Kidney (tissue), 13 donors: ENCODE measurements at regions not wholly inside any gene's neighbourhood (a gene's known extent, or its start where the extent isn't known, plus 50 kb on each side); places are given as distances from the start of the nearest gene placed in this dataset.

ENCODE experiments used
- DNase-seq, 5 donors: peaks; one replicate each; pipeline ENCODE4 v3.0.0-alpha.2; 2013 to 2020
- FAIRE-seq: peaks from 2 replicates; lab custom pipeline; 2012; peaks lifted over from hg19 to GRCh38; lab: Jason Lieb, UNC
- H3K27ac ChIP-seq, 2 donors: one replicate each; pipeline ENCODE4 v1.7.0; 2013; ENCODE audit warnings: low read depth in 2 of 2, low read length in 2 of 2, inconsistent platforms in 1 of 2
- H3K27me3 ChIP-seq: one replicate; pipeline ENCODE4 v1.7.1; 2013; ENCODE audit warnings: low read length, inconsistent platforms; ENCODE audit not compliant: control insufficient read depth, insufficient read depth
- H3K36me3 ChIP-seq, 3 donors: one replicate each; pipeline versions ENCODE4 v1.7.0 to v1.7.1; 2013; ENCODE audit warnings: low read length in 3 of 3, control low read depth in 1 of 3, inconsistent platforms in 1 of 3; ENCODE audit not compliant: insufficient read depth in 3 of 3, control insufficient read depth in 2 of 3
- H3K4me1 ChIP-seq, 3 donors: one replicate each; pipeline versions ENCODE4 v1.7.0 to v1.7.1; 2013; ENCODE audit warnings: low read length in 3 of 3, inconsistent platforms in 1 of 3, low read depth in 1 of 3; ENCODE audit not compliant: control insufficient read depth in 2 of 3, insufficient read depth in 2 of 3
- H3K4me3 ChIP-seq, 3 donors: one replicate each; pipeline versions ENCODE4 v1.7.0 to v1.8.1; 2013; ENCODE audit warnings: low read length in 3 of 3, control low read depth in 1 of 3, inconsistent platforms in 1 of 3
- H3K9ac ChIP-seq, 3 donors: one replicate each; pipeline versions ENCODE4 v1.7.0 to v1.7.1; 2013; ENCODE audit warnings: low read length in 3 of 3, control low read depth in 1 of 3, inconsistent platforms in 1 of 3
- H3K9me3 ChIP-seq, 3 donors: one replicate each; pipeline versions ENCODE4 v1.7.0 to v1.7.1; 2013; ENCODE audit warnings: low read length in 3 of 3, control low read depth in 1 of 3, inconsistent platforms in 1 of 3; ENCODE audit not compliant: control insufficient read depth in 2 of 3, insufficient read depth in 1 of 3
- intact Hi-C: fragments of 100-400 bp; cut with DNase I; formaldehyde crosslinking; loops from one replicate; pipeline ENCODE4 v1.11.1; 2022
- TF ChIP-seq, protein P1 (sequence below): IDR thresholded peaks from 3 replicates; pipeline ENCODE4 v1.5.1; 2012; ENCODE audit warnings: mild to moderate bottlenecking, moderate library complexity, borderline replicate concordance; ENCODE audit not compliant: insufficient read depth; ENCODE audit errors: extremely low read depth
- donor health status: control.
- donor health status: control.
- donor health status: control.
- donor health status: control.
- donor health status: control.
- donor health status: DM: yes; HTN: yes; CAD: no.
- donor health status: Normal renal cell carcinoma (clear cell type).

DNA sequence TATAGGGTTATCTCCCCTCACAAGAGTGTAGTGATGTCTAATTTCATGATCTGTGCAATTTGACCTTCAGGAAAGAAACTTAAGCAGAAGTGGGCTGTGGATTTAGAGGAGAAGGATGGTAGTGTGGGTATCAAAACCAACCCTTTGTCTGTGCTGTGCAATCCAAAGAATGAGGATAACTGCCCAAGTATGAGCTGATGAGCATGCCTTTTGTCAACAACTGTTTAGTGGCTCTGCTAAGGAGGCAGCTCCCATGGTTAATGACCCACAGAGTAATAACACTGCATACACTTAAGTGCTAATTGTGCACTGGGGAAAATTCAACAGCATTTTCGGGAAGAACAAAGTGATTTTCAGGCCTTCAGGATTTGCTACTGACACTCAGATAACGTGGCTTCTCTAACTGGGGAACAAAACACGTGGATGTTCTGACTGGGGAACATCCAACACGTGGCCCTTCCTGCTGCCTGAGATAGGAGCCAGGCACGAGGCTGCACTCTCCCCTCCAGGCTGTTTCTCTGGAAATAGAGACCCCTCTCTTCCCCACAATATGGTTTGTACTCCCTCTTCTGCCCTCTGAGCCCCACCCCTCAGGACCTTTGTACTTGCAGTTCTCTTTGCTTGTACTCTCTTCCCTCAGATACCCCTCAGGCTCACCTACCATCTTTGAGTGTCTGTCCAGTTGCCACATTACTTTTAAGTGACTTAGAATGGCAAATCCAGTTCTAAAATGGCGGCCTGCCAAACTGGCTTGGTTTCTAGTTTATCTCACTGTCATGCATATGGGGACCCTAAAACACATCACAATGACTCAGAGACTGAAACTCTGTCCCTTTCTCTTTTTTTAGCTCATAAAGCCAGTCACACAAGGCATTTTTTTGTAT, 234.9 kb upstream of the POU2AF2 start:
- intact Hi-C loops: no loop called here
- Histone ChIP-seq H3K27ac (no peak overlapping the region), H3K36me3 (no peaks in the 10 kb centered on the region), H3K9ac (no peak overlapping the region), H3K4me1 (no peaks in the 10 kb centered on the region), H3K4me3 (no peak overlapping the region), H3K9me3 (no peaks in the 10 kb centered on the region), H3K27me3 (no peaks in the 10 kb centered on the region)
- FAIRE-seq: no peak
- TF ChIP-seq, protein P1, sequence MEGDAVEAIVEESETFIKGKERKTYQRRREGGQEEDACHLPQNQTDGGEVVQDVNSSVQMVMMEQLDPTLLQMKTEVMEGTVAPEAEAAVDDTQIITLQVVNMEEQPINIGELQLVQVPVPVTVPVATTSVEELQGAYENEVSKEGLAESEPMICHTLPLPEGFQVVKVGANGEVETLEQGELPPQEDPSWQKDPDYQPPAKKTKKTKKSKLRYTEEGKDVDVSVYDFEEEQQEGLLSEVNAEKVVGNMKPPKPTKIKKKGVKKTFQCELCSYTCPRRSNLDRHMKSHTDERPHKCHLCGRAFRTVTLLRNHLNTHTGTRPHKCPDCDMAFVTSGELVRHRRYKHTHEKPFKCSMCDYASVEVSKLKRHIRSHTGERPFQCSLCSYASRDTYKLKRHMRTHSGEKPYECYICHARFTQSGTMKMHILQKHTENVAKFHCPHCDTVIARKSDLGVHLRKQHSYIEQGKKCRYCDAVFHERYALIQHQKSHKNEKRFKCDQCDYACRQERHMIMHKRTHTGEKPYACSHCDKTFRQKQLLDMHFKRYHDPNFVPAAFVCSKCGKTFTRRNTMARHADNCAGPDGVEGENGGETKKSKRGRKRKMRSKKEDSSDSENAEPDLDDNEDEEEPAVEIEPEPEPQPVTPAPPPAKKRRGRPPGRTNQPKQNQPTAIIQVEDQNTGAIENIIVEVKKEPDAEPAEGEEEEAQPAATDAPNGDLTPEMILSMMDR: no peak
- peak in 2 of 5 donors; percentile 7 to 18 for DNase-seq

DNA sequence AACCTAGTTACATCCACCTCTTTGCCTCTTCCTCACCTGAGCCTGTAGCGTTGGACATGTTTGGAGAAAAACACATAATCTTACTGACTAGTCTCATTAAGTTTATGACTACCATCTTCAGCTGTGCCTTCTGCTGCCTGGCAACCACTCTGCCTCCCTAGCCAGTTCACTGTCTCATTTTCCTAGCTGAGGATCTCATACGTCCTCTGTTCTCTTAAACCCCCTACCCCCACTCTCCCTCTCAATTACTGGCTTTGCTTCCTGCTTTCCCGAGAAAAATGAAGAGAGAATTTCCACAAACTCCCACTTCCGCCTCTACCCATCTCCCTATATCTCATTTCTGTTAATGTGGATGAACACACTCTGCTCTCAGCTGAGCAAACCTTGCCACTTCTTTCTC, 239.3 kb upstream of the POU2AF2 start:
- DNase-seq: peak in 3 of 5 donors; percentile 25 to 32 (median 29)
- H3K4me3 ChIP-seq: no peak overlapping the region
- H3K9ac ChIP-seq: no peak overlapping the region
- no peaks in the 10 kb centered on the region for H3K36me3 ChIP-seq
- TF ChIP-seq, protein P1: no peak
- H3K4me1 ChIP-seq: no peaks in the 10 kb centered on the region
- no peaks in the 10 kb centered on the region for H3K9me3 ChIP-seq
- H3K27me3 ChIP-seq: no peaks in the 10 kb centered on the region
- FAIRE-seq: no peak
- no peak overlapping the region for H3K27ac ChIP-seq
- intact Hi-C loops: no loop called here

DNA sequence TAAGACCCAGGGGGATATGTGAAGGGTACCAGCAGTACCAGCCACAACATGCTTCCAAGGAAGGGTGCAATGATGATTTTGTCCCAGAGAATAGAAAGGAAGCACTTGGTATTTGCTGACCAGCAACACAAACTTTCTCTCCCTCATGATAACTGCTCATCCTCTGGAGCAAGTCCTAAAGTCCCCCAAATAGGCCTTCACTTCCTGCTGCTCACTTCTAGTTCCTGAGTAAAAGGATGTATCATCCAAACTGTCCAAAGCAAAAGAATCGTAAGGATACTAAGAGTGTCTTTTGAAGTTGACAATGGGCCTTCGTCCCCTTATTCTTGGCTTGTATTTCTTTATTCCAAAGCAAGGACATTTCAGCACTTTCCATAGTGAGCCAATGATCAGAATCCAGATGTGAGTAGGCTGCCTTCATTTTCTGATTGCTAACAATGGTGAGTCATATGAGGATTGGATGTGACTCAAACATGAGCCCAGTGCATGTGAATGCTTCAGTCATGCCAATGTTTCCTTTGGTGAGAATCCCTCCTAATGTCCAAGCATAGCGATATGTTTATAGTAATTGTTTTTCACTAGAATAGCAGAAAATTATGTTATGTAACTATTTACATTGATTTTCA, 243.4 kb upstream of the POU2AF2 start:
- no peak for FAIRE-seq
- no peak for DNase-seq
- TF ChIP-seq, protein P1: no peak
- no peaks in the 10 kb centered on the region for H3K36me3 ChIP-seq
- intact Hi-C loops: no loop called here
- no peak overlapping the region for H3K4me3 ChIP-seq
- no peaks in the 10 kb centered on the region for H3K27me3 ChIP-seq
- H3K9me3 ChIP-seq: no peaks in the 10 kb centered on the region
- H3K9ac ChIP-seq: no peak overlapping the region
- no peaks in the 10 kb centered on the region for H3K4me1 ChIP-seq
- no peak overlapping the region for H3K27ac ChIP-seq
